Renal cortical epithelial cell (primary cell): ENCODE measurements at regions not wholly inside any gene's neighbourhood (a gene's known extent, or its start where the extent isn't known, plus 50 kb on each side); places are given as distances from the start of the nearest gene placed in this dataset.

Experiments used
- DNase-seq: peaks from one replicate; pipeline ENCODE4 v3.0.0-alpha.2; 2011; ENCODE audit warnings: low read depth

- no peak for DNase-seq
Measured at GRCh38 chr1:87194856-87195255, 133.8 kb upstream of the LMO4 start.

- DNase-seq: no peak
Measured at GRCh38 chr1:87196110-87196827, 132.4 kb upstream of the LMO4 start.

GRCh38 chr1:87197156-87197555 is 131.5 kb upstream of the LMO4 start:
- peak; percentile 22 for DNase-seq

GRCh38 chr1:87197641-87198040 is 131.0 kb upstream of the LMO4 start:
- no peak for DNase-seq

GRCh38 chr1:87200875-87201638 is 127.6 kb upstream of the LMO4 start:
- DNase-seq: no peak

GRCh38 chr1:87201768-87202167 is 126.9 kb upstream of the LMO4 start:
- DNase-seq: no peak

- no peak for DNase-seq
Measured at GRCh38 chr1:87202451-87202850, 126.2 kb upstream of the LMO4 start.

- DNase-seq: no peak
Measured at GRCh38 chr1:87202922-87203655, 125.6 kb upstream of the LMO4 start.

GRCh38 chr1:87203904-87204303 is 124.8 kb upstream of the LMO4 start:
- DNase-seq: no peak

- no peak for DNase-seq
Measured at GRCh38 chr1:87204441-87204840, 124.2 kb upstream of the LMO4 start.

- DNase-seq: no peak
Measured at GRCh38 chr1:87204921-87205320, 123.8 kb upstream of the LMO4 start.

GRCh38 chr1:87206044-87206831 is 122.4 kb upstream of the LMO4 start:
- DNase-seq: no peak

GRCh38 chr1:87208080-87208479 is 120.6 kb upstream of the LMO4 start:
- DNase-seq: no peak

GRCh38 chr1:87208931-87209330 is 119.7 kb upstream of the LMO4 start:
- DNase-seq: no peak

- DNase-seq: no peak
Measured at GRCh38 chr1:87210151-87210550, 118.5 kb upstream of the LMO4 start.

GRCh38 chr1:87212431-87213134 is 116.1 kb upstream of the LMO4 start:
- DNase-seq: no peak

- DNase-seq: no peak
Measured at GRCh38 chr1:87213135-87213515, 115.6 kb upstream of the LMO4 start.

- DNase-seq: no peak
Measured at GRCh38 chr1:87215592-87215991, 113.1 kb upstream of the LMO4 start.

GRCh38 chr1:87218618-87219017 is 110.1 kb upstream of the LMO4 start:
- DNase-seq: no peak

- no peak for DNase-seq
Measured at GRCh38 chr1:87219141-87219540, 109.5 kb upstream of the LMO4 start.

- no peak for DNase-seq
Measured at GRCh38 chr1:87219626-87220025, 109.1 kb upstream of the LMO4 start.
